ENCODE measurements at regions not wholly inside any gene's neighbourhood (a gene's known extent, or its start where the extent isn't known, plus 50 kb on each side); places are given as distances from the start of the nearest gene placed in this dataset.
A peak's percentile ranks its signal among the peaks of the same experiment; 100 is the strongest.
"Not testable (repeated sequence)": the region's sequence is repeated elsewhere in the genome, so short reads cannot be mapped to it uniquely, and the experiment has no call there.

DNA sequence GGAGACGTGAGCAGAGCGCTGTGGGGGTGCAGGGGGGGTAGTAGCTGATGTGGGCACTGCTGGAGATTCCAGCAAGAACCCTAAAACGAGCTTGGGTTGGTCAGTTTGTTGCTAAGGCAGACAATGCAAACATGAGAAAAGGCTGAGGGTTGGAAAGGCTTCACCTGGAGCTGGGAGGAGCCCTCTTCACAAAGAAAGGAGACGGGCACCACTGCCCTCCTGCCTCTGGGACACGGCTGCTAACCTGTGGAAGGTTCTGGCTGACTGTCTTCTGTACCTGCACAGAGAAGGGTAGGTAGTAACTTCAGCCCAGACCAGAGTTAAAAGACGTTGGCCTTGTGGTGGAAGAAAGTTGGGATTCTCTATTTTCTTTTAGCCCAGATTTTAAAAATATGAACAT, 108.7 kb downstream of the SUCLA2 start:
- DNase-seq, result no peak

DNA sequence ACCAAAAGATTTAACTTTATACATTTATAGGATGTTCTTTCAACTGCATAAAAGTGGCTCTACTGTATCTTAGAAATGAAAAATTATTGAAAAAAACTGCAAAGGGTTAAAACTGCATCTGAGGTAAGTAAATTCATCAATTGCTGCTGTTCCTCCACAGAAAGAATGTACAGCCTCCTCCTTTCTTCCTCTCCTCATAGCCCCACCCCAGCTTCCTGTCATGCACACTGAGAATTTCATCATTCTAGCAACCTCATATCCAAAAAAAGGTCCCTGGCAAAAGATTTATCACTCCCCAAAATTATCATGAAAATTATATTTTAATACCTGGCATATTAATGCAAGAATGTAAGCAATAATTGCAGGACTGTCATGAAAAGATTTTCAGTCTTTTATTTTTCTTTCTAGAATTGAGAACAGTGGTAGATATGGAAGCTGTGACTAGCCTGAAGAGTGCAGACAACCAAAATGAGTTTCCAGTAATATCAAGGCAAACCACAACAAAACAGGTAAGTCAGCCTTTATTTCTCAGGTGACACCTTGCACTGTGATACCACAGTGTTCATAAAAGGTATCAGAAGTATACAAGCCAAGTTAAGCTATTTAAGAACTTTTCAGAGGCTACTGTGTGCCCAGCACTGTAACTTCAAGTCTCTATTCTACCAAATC, 110.8 kb downstream of the SUCLA2 start:
- DNase-seq, result no peak

DNA sequence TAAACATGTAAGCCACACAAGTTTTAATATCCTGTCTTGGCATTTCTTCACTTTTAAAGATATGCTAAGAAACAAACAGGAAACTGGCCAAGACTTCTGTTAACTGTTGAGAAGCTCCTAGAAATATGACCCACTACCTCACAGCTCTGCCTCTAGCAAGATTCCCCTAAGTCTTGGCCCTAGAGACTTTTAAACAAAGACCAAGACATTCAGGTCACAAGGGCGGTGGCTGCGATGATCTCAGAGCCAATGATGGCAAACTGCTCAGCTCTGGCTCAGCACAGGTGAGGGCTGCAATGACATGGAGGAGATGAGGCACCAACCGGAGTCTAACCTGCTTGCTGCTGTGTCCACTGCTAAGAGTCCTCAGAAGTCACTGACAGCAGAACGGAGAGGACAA, 114.8 kb downstream of the SUCLA2 start:
- no peak for DNase-seq

DNA sequence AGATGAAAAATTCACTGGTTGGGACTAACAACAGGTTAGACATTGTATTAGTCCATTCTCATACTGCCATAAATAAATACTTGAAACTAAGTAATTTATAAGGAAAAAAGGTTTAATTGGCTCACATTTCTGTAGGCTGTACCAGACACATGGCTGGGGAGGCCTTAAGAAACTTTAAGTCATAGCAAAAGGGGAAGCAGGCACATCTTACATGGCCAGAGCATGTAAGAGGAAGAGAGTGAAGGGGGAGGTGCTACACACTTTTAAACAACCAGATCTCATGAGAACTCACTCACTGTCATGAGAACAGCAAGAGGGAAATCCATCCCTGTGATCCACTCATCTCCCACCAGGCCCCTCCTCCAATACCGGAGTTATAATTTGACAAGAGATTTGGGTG, 125.9 kb downstream of the SUCLA2 start:
- no peak for DNase-seq

DNA sequence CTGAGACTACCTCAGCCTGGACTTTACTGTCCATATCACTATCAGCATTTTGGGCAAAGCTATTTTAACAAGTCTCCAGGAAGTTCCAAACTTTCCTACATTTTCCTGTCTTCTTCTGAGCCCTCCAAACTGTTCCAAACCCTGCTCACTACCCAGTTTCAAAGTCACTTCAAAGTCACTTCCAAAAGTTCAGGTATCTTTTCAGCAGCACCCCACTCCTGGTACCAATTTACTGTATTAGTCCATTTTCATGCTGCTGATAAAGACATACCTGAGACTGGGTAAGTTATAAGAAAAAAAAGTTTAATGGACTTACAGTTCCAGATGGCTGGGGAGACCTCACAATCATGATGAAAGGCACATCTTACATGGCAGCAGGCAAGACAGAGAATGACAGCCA, 127.1 kb downstream of the SUCLA2 start:
- not testable (repeated sequence) for DNase-seq

DNA sequence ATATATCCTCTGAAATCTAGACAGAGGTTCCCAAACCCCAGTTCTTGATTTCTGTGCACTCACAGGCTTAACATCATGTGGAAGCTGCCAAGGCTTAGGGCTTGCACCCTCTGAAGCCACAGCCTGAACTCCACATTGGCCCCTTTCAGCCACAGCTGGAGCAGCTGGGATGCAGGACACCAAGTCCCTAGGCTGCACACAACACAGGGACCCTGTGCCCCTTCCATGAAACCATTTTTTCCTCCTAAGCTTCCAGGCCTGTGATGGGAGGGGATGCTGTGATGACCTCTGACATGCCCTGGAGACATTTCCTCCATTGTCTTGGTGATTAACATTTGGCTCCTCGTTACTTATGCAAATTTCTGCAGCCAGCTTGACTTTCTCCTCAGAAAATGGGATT, 127.8 kb downstream of the SUCLA2 start:
- not testable (repeated sequence) for DNase-seq

DNA sequence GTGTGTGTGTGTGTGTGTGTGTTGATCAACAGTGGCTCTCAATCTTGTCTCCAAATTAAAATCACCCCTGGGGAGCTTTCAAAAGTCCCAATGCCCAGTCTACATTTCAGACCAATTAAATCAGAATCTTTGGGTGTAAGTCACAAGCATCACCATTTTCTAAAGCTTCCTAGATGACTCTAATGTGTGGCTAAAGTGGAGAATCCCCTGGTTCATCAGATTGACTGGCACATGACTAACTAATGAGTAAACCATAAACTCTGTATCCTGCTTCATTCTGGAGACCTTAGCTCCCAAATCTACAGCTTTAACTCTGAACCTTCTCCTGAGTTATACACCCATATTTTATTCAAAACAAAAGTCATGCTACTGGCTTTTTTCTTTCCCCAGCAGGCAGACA, 131.3 kb downstream of the SUCLA2 start:
- no peak for DNase-seq

DNA sequence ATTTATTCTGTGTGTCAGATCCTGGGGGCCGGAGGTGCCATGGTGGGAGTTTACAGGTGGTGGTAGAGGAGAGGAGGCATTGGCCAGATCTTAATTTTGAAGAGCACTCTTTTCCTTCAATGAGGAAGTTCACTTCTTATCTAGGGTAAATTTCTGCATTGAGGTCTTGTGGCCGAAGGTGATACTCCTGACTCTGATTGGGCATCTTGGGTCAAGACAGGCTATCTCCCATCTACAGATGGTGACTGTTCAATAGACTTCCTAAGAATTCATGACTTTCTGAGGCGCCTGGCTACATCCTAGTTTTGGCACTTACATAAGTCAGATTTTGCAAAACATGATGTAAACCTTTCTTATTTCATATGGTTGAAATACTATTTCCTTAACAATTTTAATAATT, 135.2 kb downstream of the SUCLA2 start:
- DNase-seq, result no peak

DNA sequence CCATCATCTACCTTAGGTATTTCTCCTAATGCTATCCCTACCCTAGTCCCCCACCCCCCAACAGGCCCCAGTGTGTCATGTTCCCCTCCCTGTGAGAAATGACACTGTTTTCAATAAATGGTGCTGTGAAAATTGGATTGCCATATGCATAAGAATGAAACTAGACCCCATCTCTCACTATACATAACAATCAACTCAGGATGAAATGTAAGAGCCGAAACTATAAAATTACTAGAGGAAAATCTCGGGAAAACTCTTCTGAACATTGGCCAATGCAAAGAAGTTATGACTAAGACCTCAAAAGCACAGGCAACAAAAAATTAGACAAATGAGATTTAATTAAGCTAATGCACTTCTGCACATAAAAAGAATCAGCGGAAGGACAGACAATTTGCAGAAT, 138.2 kb downstream of the SUCLA2 start:
- DNase-seq, result no peak

DNA sequence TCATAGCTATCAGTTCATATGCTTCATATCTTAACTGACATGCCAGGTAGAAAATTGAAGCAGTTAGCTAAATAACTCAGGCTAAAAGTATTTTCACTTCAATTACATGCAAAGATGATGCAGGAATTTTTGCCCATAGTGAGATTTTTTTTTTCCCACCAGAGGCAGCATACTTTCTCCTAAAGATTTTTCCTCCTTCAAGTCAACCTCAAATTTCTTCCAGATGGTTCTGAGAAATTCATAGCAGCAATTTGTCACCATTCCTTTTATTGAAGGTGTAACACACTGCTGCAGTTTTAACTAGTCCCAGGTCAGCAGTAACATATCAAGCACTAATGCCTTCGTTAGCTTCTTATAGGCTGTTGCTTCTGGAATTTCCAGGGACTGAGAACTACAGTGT, 141.9 kb downstream of the SUCLA2 start:
- DNase-seq, result no peak

DNA sequence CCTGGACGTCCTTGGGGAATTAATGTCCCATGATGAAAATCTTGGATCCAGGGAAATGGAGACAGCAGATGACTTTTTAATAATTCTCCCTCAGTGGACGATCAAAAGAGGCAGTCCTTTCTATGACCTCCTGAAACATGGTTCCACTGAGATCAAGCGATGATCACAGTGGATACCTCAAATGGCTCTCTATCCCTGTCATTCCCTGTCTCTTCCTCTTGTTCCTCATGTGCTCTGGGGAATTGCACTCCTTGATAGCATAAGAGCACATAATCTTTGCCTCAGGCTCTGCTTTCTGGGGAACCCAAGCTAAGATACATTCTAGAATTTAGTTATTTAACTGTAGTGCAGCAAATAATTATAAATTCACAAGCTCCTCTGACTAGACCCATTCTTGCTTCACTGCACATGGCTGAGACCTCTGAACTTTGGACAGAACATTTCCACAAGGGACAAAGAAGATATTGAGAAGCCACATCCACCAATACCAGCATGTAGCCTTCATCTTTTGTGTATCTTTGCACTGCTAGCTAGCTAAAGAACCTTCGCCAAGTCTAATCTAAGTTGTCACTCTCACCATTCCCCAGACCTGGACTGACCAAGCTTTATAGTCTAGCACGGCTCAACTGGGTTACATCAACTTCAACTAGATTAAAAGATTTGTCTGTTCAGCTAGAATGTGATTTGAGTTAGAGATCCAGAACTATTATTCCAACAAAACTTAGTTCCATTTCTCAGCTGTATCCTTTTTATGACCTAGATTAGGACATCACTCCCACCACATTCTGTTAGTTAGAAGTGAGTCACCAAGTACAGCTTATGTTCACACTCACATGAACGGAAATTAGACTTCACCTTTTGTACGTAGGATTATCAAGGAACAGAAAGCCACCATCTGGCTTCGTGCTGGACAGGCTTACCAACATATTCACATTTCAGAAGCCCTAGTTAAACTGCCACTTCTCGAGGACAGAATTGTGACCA, 142.7 kb downstream of the SUCLA2 start:
- DNase-seq, result no peak

DNA sequence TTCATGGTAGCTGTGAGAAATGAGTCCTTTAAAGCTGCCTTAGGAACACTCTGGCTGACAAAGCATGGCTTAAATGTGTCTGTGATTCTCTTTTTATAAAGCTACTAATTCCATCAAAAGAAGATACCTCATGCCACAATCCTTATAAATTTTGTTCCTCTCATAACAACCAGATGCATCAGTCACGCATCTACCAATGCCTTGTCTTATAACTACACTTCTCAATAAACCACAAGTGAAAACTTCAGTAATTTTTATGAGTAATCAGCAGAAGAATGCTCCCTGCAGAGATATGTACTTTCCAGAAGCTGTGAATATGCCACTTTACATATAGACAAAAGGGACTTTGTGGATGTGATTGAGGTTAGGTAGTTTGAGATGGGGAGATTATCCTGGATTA, 147.8 kb downstream of the SUCLA2 start:
- DNase-seq, result no peak

DNA sequence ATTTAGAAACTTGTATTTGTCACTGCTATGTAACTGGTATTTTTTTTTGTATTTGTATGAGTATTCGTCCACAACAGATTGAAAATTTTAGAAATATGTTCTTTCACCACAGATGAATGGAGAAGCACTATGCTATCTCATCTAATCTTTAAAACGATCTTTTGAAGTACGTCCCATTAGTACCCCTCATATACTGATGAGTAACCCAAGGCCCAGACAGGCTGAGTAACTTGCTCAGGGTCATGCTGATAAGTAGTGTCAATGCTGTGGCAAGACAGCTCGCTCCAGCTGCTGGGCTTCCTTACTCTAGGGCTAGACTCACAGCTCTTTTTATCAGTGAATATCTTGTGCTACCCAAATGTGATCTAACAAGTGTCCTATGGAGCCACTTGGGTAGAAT, 154.2 kb downstream of the SUCLA2 start:
- DNase-seq, result no peak

DNA sequence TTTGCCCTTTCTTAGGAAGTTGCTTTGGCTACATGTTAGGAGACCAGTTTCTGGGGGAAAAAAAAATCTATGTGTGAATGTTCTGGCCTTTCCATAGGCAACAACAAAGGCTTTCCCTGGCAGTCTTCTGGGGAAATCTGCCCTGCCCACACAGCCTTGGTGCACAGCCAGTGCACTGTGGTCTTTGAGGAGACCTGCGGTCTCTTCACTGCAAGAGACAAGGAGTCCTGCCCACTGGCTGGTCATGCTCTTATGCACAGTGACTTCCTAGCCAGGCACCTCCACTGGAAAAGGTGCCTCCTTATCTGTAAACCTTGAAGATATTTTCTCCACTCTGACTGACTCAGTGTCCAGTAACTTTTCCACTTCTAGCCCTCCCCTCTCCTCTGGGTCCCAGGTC, 155.1 kb downstream of the SUCLA2 start:
- no peak for DNase-seq

DNA sequence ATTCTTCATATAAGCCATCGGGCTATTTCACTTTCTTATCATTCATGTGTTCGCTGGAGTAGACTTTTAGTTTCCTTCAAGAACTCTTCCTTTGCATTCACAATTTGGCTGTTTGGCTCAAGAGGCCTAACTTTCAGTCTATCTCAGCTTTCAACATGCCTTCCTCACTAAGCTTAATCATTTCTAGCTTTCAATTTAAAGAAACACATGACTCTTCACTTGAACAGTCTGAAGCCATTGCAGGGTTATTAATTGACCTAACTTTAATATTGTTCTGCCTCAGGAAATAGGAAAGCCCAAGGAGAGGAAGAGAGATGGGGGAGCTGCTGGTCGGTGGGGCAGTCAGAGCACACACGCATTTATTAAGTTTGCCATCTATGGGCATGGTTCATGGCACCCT, 158.1 kb downstream of the SUCLA2 start:
- peak; percentile 5 for DNase-seq

DNA sequence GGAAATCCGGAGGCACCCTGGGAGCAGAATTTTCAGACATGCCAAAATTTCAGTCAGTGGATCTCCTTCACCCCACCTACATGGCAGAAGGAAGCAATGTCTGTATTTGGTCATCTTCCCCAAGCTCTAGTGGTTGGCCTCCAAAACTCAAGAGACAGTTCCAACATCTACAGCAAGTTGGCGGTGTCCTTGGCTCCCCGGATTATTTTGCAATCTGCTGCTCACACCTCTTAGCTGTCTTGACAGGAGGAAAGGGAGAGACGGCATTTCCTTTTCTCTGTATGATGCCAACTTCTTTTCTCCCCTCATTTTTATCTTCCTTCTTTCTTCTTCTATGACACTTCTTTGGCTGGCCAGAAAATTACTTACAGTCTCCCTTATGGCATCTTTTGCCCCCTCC, 159.9 kb downstream of the SUCLA2 start:
- no peak for DNase-seq

DNA sequence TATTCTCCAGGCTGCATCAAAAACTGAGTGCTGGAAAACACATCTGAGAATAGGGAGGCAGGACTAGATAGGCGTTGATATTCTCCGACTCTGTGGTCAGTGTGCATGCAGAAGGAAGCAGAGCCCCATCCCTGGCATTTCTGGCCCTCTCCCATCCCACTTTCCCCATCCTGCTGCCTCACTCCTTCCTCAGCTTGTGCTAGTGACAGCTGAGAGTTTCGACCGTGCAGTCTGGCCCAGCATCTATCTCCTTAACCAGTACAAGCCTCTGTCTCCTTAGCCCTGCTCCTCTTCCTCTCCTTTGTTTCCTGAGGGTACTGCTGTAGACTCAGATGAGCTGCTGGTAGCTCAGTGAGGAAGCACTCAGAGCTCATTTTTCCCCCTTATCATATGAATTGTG, 163.2 kb downstream of the SUCLA2 start:
- DNase-seq, result no peak

DNA sequence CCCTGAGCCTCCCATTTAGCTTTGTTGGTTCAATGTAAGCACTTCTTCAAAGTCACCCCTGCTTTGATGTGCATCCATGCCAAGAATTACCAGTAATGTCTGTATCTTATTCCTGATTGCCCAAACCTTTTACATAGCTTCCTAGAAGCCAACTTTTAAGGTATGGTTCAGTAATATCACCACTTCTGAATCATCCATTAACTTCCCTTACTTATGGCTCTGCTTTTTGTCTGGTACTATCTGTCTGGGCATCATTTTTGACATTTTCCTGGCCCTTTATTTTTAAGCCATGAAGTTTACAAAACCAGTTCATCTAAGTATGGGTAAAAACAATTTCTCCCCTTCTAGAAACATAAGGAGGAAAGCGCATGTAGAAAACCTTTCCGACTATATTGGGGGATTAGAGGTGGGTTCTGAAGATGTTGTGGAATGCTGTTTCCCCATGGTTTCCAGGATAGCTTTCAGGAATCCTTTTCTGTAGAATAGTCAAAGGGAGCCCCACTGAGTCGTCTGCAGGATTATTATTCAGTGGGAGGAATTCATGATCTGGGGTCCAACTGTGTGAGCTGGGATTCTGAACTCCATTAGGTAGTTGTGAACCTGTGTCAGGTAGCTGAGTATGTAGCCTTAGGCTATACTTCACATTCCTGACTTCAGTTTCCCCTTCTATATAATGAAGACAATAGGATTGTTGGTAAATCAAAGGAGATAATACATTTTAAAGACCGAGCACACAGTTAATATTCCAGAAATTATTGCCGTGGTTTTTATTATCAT, 163.8 kb downstream of the SUCLA2 start:
- DNase-seq, result no peak

DNA sequence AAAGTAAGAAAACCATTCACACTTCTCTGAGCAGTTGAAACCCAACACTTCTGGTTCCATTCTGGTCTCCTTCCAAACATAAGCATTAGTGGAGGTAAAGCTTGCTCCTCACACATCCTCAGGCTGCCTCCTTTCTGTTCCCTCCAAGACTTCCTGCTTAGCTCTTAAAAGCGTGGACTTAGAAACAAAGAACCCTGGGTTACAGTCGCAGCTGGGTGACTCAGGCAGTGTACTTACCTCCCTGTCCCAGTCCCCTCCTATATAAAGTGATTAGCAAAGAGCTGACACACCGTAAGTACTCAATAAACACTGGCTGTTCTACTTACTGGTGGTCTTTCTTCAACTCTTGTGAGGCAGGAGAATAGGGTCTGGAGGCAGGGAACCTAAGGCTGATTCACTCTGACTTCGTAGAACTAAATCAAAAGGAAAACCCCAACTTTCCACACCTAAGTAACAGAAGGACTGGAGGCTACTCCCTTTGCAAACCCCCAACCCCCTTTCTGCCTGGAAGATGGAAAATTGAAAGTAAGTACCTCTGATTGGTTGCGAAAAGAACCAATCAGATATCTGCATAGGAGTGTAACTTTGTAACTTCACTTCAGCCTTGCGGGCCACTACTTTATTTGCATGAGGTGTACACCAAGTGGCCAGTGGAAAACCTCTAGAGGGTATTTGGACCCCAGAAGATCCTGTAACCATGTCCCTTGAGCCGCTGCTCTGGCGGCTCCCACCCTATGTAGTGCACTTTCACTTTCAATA, 165.4 kb downstream of the SUCLA2 start:
- no peak for DNase-seq

DNA sequence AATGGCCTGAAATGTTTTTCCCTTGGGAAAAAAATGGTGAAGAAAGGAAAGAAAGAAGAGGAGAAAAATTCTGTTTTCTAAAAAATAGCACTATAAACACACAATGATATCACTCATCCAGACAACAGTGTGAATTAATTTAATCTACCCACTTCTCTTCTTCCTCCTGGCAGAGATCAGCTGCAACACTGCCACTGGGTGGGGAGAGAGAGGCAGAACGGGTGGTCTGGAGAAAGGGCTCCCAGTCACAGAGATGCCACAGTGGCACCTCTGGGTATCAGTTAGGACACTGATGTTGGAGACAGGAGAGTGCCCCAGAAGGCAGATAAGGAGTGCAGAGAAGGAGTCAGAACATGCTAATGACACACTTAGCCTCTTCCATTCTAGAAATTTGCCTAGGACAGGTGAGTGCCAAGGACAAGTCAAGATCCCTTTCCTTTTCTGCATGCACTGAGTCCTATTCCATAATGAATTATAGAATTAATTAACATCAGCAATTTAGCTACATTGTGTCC, 168.6 kb downstream of the SUCLA2 start:
- no peak for DNase-seq

DNA sequence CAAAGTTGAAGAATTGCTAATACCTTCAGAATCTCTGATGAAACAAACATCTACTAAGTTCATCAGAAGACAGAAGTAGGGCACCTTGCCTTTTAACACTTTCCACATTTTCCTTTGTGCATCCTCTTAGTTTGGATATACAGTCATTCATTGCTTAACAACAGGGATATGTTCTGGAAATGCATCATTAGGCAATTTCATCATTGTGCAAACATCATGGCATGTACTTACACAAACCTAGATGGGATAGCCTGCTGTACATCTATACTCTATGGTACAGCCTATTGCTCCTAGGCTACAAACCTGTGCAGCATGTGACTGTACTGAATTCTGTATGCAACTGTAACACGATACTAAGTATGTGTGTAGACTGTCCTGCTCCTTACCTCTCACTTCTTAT, 169.8 kb downstream of the SUCLA2 start:
- no peak for DNase-seq

DNA sequence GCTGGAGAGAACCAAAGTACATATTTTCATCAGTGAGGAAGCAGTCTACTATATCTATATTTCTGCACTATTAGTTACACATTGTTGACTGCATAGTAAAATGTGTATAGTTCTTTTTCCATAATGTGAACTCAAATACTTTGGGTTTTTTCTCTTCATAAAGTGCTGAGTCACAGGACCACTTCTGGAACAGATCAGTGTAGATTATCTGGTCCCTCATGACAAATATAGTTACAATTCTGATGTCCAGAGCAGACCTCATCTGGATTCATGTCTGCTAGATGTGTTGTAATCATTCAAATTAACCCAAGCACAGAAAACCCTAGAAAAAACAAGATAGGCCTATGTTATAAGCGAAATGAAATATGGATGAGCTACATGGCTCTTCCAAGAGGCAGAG, 171.4 kb downstream of the SUCLA2 start:
- no peak for DNase-seq

DNA sequence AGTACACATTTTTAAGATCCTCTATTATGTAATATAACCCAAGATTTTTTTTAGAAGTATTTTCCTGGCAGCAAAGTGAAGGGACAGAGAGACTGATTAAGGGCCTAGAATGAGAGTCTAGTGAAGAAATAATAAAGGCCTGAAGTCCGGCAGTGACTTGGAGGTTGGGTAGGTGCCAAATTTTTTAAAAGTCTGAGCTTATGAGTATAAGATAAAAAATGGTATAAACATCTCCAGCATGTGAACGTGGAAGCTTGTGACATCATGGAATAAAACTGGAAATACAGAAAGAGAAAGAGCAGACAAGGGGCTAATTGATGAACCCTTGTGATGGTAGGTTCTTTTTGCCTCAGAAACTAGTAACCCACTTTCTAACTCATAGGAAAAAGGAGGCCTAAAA, 174.6 kb downstream of the SUCLA2 start:
- DNase-seq, result no peak
